OCI-LY1 (cell line): ENCODE measurements at regions not wholly inside any gene's neighbourhood (a gene's known extent, or its start where the extent isn't known, plus 50 kb on each side); places are given as distances from the start of the nearest gene placed in this dataset.

ENCODE experiments used
- EZH2 ChIP-seq: fragments of 200-600 bp; sonication (generic), shearing (Covaris generic); IDR thresholded peaks from 2 replicates; pipeline ENCODE4 v1.8.0; 2017; ENCODE audit warnings: borderline replicate concordance, mixed run types, mild to moderate bottlenecking, antibody characterized with exemption, low read length, moderate library complexity, mixed read lengths
- TF ChIP-seq, protein P1 (sequence below): fragments of 200-600 bp; sonication (generic), shearing (Covaris generic); IDR thresholded peaks from 2 replicates; pipeline ENCODE4 v1.5.1; 2017; ENCODE audit warnings: mild to moderate bottlenecking, antibody characterized with exemption, low read length, moderate library complexity, mixed read lengths

DNA sequence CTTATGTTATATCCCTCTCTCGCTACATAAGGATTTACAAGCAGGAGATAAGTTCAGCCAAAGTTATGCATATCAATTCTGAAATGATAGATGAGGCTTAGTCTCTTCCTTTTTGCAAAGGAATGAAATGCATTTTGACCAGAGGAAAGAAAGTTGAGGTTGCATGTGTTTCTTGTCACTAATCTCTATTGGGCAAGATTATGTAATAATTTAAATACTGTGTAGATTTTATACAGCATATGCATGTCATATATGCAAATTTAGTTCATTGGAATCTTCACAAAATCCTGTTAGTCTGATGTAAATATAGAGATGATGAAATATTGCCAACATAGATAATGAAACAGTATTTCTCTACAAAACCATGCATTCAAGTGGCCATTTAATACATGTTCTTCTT lies 858.7 kb upstream of the RAG2 start:
- TF ChIP-seq, protein P1, sequence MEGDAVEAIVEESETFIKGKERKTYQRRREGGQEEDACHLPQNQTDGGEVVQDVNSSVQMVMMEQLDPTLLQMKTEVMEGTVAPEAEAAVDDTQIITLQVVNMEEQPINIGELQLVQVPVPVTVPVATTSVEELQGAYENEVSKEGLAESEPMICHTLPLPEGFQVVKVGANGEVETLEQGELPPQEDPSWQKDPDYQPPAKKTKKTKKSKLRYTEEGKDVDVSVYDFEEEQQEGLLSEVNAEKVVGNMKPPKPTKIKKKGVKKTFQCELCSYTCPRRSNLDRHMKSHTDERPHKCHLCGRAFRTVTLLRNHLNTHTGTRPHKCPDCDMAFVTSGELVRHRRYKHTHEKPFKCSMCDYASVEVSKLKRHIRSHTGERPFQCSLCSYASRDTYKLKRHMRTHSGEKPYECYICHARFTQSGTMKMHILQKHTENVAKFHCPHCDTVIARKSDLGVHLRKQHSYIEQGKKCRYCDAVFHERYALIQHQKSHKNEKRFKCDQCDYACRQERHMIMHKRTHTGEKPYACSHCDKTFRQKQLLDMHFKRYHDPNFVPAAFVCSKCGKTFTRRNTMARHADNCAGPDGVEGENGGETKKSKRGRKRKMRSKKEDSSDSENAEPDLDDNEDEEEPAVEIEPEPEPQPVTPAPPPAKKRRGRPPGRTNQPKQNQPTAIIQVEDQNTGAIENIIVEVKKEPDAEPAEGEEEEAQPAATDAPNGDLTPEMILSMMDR = no peak
- TF ChIP-seq EZH2 = no peak
